Keratinocyte (primary cell): ENCODE measurements at regions not wholly inside any gene's neighbourhood (a gene's known extent, or its start where the extent isn't known, plus 50 kb on each side); places are given as distances from the start of the nearest gene placed in this dataset.

Experiments
- DNase-seq: peaks from one replicate; pipeline ENCODE4 v3.0.0-alpha.2; 2011; ENCODE audit warnings: low read depth, missing footprints, low spot score
- FAIRE-seq: peaks from 2 replicates; lab custom pipeline; 2011; peaks lifted over from hg19 to GRCh38; lab: Jason Lieb, UNC
- H2AFZ ChIP-seq: 2 replicates; pipeline ENCODE4 v1.6.0; 2012; ENCODE audit warnings: low read length, control low read depth, inconsistent platforms; ENCODE audit not compliant: control insufficient read depth
- H3K27ac ChIP-seq: 2 replicates; pipeline ENCODE4 v1.5.1; 2011; ENCODE audit warnings: low read length; ENCODE audit not compliant: control insufficient read depth, insufficient read depth
- H3K27me3 ChIP-seq: 3 replicates; pipeline ENCODE4 v1.6.0; 2011; ENCODE audit warnings: low read length; ENCODE audit not compliant: control insufficient read depth, insufficient read depth; ENCODE audit errors: extremely low read depth
- H3K36me3 ChIP-seq, 2 experiments: 2 replicates in 1 of 2; 3 replicates in 1 of 2; pipeline ENCODE4 v1.5.1; 2011; ENCODE audit warnings: low read length in 2 of 2, mild to moderate bottlenecking in 1 of 2; ENCODE audit not compliant: control insufficient read depth in 2 of 2, insufficient read depth in 2 of 2; ENCODE audit errors: extremely low read depth in 1 of 2
- H3K4me1 ChIP-seq: 3 replicates; pipeline ENCODE4 v1.5.1; 2011; ENCODE audit warnings: low read length; ENCODE audit not compliant: control insufficient read depth, insufficient read depth; ENCODE audit errors: extremely low read depth
- H3K4me2 ChIP-seq: 3 replicates; pipeline ENCODE4 v1.6.0; 2011; ENCODE audit warnings: low read depth, low read length; ENCODE audit not compliant: control insufficient read depth, insufficient read depth; ENCODE audit errors: extremely low read depth
- H3K4me3 ChIP-seq, 3 experiments: fragments of 200-600 bp in 1 of 3; sonication (generic) in 1 of 3; 2 replicates in 2 of 3; 3 replicates in 1 of 3; pipeline ENCODE4 v1.5.1; 2011 to 2016; ENCODE audit warnings: low read length in 3 of 3, mild to moderate bottlenecking in 3 of 3, control low read depth in 2 of 3, inconsistent platforms in 1 of 3, low read depth in 1 of 3, mixed read lengths in 1 of 3, mixed run types in 1 of 3, moderate library complexity in 1 of 3; ENCODE audit not compliant: control insufficient read depth in 2 of 3, insufficient read depth in 2 of 3; ENCODE audit errors: extremely low read depth in 1 of 3
- H3K79me2 ChIP-seq: 2 replicates; pipeline ENCODE4 v1.6.0; 2012; ENCODE audit warnings: low read length; ENCODE audit not compliant: control insufficient read depth, insufficient read depth
- H3K9ac ChIP-seq: 3 replicates; pipeline ENCODE4 v1.6.0; 2011; ENCODE audit warnings: low read length; ENCODE audit not compliant: control insufficient read depth, insufficient read depth; ENCODE audit errors: extremely low read depth
- H3K9me1 ChIP-seq: 3 replicates; pipeline ENCODE4 v1.6.0; 2011; ENCODE audit warnings: low read length; ENCODE audit not compliant: control insufficient read depth, insufficient read depth; ENCODE audit errors: extremely low read depth
- H3K9me3 ChIP-seq: 2 replicates; pipeline ENCODE4 v1.5.1; 2012; ENCODE audit warnings: low read depth, low read length; ENCODE audit not compliant: control insufficient read depth
- H4K20me1 ChIP-seq: 3 replicates; pipeline ENCODE4 v1.6.0; 2011; ENCODE audit warnings: low read length; ENCODE audit not compliant: control insufficient read depth, insufficient read depth; ENCODE audit errors: extremely low read depth
- EZH2 ChIP-seq: IDR thresholded peaks from one replicate; pipeline ENCODE4 v1.6.1; 2012; ENCODE audit warnings: inconsistent platforms, mild to moderate bottlenecking, low read length, moderate library complexity
- dilution Hi-C: fragments of 300-500 bp; cut with MboI; formaldehyde crosslinking; loops from one replicate; pipeline ENCODE4 v1.7.0; 2020; ENCODE audit warnings: low sequenced_read_pairs; ENCODE audit not compliant: extremely low pct_ligation_motif_present
- TF ChIP-seq, protein P1 (sequence below), 3 experiments: IDR thresholded peaks in 1 of 3; conservative IDR thresholded peaks in 1 of 3; optimal IDR thresholded peaks in 1 of 3; 2 replicates in 2 of 3; 3 replicates in 1 of 3; pipeline versions ENCODE3 to v1.5.1; 2011; ENCODE audit warnings: low read length in 3 of 3, mild to moderate bottlenecking in 3 of 3, moderate library complexity in 2 of 3, control low read depth in 1 of 3, inconsistent platforms in 1 of 3; ENCODE audit not compliant: insufficient read depth in 2 of 3; ENCODE audit errors: extremely low read depth in 1 of 3

DNA sequence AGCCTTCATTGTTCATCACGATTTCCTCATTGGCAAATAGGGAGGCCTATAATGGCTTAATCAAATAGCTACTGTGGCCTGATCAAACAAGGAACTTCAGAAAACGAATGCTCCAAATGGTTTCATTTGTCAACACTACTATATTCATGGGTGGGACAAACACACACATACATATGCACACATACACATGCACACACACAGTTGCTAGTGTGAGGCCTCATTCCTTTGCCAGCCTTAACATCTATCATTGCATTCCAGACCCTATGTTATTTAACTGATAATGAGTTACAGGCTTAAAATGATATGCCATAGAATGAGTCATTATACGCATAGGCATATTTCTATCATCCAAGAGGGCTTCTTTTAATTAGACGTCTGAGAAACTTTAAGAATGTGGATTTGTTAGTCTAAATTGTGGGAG, 140.2 kb downstream of the KLF5 start:
- no peak overlapping the region for H3K27ac ChIP-seq
- H3K36me3 ChIP-seq: no peaks in the 10 kb centered on the region
- H3K9me3 ChIP-seq: no peaks in the 10 kb centered on the region
- H3K4me2 ChIP-seq: no peak overlapping the region
- H3K9me1 ChIP-seq: no peaks in the 10 kb centered on the region
- dilution Hi-C loops: no loop called here
- H2AFZ ChIP-seq: no peak overlapping the region
- FAIRE-seq: peak; percentile 39
- H4K20me1 ChIP-seq: no peaks in the 10 kb centered on the region
- no peaks in the 10 kb centered on the region for H3K27me3 ChIP-seq
- H3K9ac ChIP-seq: no peak overlapping the region
- H3K79me2 ChIP-seq: no peaks in the 10 kb centered on the region
- no peak for DNase-seq
- peaks cover 20% of the 10 kb centered on the region for H3K4me1 ChIP-seq
- no peak for TF ChIP-seq EZH2
- TF ChIP-seq, protein P1, sequence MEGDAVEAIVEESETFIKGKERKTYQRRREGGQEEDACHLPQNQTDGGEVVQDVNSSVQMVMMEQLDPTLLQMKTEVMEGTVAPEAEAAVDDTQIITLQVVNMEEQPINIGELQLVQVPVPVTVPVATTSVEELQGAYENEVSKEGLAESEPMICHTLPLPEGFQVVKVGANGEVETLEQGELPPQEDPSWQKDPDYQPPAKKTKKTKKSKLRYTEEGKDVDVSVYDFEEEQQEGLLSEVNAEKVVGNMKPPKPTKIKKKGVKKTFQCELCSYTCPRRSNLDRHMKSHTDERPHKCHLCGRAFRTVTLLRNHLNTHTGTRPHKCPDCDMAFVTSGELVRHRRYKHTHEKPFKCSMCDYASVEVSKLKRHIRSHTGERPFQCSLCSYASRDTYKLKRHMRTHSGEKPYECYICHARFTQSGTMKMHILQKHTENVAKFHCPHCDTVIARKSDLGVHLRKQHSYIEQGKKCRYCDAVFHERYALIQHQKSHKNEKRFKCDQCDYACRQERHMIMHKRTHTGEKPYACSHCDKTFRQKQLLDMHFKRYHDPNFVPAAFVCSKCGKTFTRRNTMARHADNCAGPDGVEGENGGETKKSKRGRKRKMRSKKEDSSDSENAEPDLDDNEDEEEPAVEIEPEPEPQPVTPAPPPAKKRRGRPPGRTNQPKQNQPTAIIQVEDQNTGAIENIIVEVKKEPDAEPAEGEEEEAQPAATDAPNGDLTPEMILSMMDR (optimal IDR thresholded peaks at IDR 0.05 in 1 of 3, IDR thresholded peaks at IDR 0.05 in 1 of 3, conservative IDR thresholded peaks at IDR 0.05 in 1 of 3; ENCODE audit: extremely low read depth in 1 of 3, insufficient read depth in 2 of 3, low read length in 3 of 3): no peak
- no peak overlapping the region for H3K4me3 ChIP-seq

DNA sequence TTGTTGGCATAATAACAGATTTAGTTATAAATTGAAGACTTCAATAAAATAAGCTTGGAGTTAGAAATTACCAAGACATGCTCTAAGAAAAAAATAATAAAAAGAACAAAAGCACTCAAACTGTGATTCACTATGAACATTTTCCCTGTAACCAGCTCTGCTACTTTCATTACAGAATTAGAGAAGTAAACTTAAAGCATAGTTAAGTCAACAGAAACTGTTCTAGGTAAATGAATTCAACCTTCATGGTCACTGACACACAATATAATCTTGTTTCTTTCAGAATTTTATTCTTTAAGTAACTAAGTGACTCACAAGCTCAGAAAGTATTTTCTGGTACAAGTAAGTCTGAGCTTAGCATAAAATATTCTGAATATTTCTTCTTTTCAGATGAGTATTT, 136.3 kb downstream of the KLF5 start:
- no peak overlapping the region for H3K9ac ChIP-seq
- peaks cover 6% of the 10 kb centered on the region for H3K4me1 ChIP-seq
- no peak overlapping the region for H2AFZ ChIP-seq
- H3K36me3 ChIP-seq: no peaks in the 10 kb centered on the region
- FAIRE-seq: no peak
- H3K4me3 ChIP-seq: no peak overlapping the region
- H4K20me1 ChIP-seq: no peaks in the 10 kb centered on the region
- H3K27me3 ChIP-seq: no peaks in the 10 kb centered on the region
- DNase-seq: no peak
- H3K9me1 ChIP-seq: no peaks in the 10 kb centered on the region
- TF ChIP-seq, protein P1 (optimal IDR thresholded peaks at IDR 0.05 in 1 of 3, IDR thresholded peaks at IDR 0.05 in 1 of 3, conservative IDR thresholded peaks at IDR 0.05 in 1 of 3; ENCODE audit: extremely low read depth in 1 of 3, insufficient read depth in 2 of 3, low read length in 3 of 3): no peak
- TF ChIP-seq EZH2: no peak
- no peak overlapping the region for H3K4me2 ChIP-seq
- H3K9me3 ChIP-seq: no peaks in the 10 kb centered on the region
- dilution Hi-C loops: no loop called here
- no peak overlapping the region for H3K27ac ChIP-seq
- no peaks in the 10 kb centered on the region for H3K79me2 ChIP-seq
